ENCODE measurements at regions not wholly inside any gene's neighbourhood (a gene's known extent, or its start where the extent isn't known, plus 50 kb on each side); places are given as distances from the start of the nearest gene placed in this dataset.

DNA sequence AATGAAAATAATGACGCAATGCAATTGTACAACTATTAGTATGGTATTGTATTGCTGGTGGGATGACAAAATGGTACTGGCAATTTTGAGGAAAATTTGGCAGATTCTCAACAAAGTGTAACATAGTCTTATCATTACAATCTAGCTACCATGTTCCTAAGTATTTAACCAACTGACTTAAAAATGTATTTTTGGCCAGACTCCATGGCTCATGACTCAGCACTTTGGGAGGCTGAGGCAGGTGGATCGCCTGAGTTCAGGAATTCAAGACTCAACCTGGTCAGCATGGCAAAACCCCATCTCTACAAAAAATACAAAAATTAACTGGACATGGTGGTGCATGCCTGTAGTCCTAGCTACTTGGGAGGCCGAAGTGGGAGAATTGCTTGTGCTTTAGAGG, 1409.5 kb downstream of the AACS start:
- no peaks in the 10 kb centered on the region for H3K27me3 Mint-ChIP-seq (ENCODE audit: insufficient read depth, low read depth)
- Histone ChIP-seq H3K4me1 (no peaks in the 10 kb centered on the region), H3K4me3 (no peak overlapping the region), H3K27ac (no peak overlapping the region), H4K20me1 (ENCODE audit: low read depth) (no peaks in the 10 kb centered on the region), H3K9ac (no peak overlapping the region), H3F3A (ENCODE audit: low read depth) (no peaks in the 10 kb centered on the region), H3K9me3 (ENCODE audit: low read depth) (no peaks in the 10 kb centered on the region), H2AFZ (replicated peaks) (no peak overlapping the region), H3K4me2 (no peak overlapping the region), H3K36me3 (no peaks in the 10 kb centered on the region), H3K79me2 (ENCODE audit: low read depth) (no peaks in the 10 kb centered on the region), H3K27me3 (no peaks in the 10 kb centered on the region)
- no peaks in the 10 kb centered on the region for H3K36me3 Mint-ChIP-seq
- H3K4me1 Mint-ChIP-seq: no peaks in the 10 kb centered on the region
- peaks cover 18% of the 10 kb centered on the region for H3K9me3 Mint-ChIP-seq
- TF ChIP-seq EZH2 (IDR thresholded peaks at IDR 0.05) (no peak), EZH2phosphoT487 (IDR thresholded peaks at IDR 0.05) (no peak)
- TF ChIP-seq, protein P1, sequence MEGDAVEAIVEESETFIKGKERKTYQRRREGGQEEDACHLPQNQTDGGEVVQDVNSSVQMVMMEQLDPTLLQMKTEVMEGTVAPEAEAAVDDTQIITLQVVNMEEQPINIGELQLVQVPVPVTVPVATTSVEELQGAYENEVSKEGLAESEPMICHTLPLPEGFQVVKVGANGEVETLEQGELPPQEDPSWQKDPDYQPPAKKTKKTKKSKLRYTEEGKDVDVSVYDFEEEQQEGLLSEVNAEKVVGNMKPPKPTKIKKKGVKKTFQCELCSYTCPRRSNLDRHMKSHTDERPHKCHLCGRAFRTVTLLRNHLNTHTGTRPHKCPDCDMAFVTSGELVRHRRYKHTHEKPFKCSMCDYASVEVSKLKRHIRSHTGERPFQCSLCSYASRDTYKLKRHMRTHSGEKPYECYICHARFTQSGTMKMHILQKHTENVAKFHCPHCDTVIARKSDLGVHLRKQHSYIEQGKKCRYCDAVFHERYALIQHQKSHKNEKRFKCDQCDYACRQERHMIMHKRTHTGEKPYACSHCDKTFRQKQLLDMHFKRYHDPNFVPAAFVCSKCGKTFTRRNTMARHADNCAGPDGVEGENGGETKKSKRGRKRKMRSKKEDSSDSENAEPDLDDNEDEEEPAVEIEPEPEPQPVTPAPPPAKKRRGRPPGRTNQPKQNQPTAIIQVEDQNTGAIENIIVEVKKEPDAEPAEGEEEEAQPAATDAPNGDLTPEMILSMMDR (IDR thresholded peaks at IDR 0.05): no peak
- no peak for DNase-seq (ENCODE audit: low spot score)
- H3K27ac Mint-ChIP-seq: no peak overlapping the region
- no peak overlapping the region for H3K4me3 Mint-ChIP-seq

DNA sequence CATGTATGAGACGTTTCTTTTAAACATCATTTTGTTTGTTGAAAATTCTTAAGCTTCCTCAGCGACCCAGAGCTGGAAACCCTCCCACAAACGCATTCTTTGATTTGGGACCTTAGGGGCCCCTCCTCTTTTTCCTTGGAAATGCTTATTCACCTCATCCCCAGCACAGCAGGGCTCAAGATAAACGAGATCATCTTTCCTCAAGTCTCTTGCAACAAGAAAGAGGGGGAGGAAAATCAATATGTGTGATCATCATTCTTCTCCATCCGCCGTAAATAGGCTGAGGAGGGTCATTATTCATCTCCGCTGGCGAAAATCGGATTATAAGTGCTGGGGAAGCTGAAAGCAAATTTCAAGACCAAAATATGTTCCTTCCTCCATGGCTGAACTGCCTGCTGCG, 1415.2 kb downstream of the AACS start:
- Histone ChIP-seq H3K4me1 (peaks cover 5% of the 10 kb centered on the region), H3K4me2 (no peak overlapping the region), H4K20me1 (ENCODE audit: low read depth) (no peaks in the 10 kb centered on the region), H3K36me3 (no peaks in the 10 kb centered on the region), H3K4me3 (no peak overlapping the region), H3K79me2 (ENCODE audit: low read depth) (no peaks in the 10 kb centered on the region), H3K9me3 (ENCODE audit: low read depth) (no peaks in the 10 kb centered on the region), H3K27me3 (no peaks in the 10 kb centered on the region), H2AFZ (replicated peaks) (peak overlapping the region; percentile 73), H3K27ac (no peak overlapping the region), H3K9ac (no peak overlapping the region), H3F3A (ENCODE audit: low read depth) (peaks cover 7% of the 10 kb centered on the region)
- peak; percentile 14 for DNase-seq (ENCODE audit: low spot score)
- Mint-ChIP-seq H3K4me1 (peaks cover 19% of the 10 kb centered on the region), H3K36me3 (no peaks in the 10 kb centered on the region), H3K9me3 (peaks cover 7% of the 10 kb centered on the region), H3K4me3 (no peak overlapping the region), H3K27ac (peak overlapping the region; percentile 18), H3K27me3 (ENCODE audit: insufficient read depth, low read depth) (peaks cover 5% of the 10 kb centered on the region)
- TF ChIP-seq EZH2 (IDR thresholded peaks at IDR 0.05) (no peak), EZH2phosphoT487 (IDR thresholded peaks at IDR 0.05) (no peak)
- TF ChIP-seq, protein P1 (IDR thresholded peaks at IDR 0.05): no peak

DNA sequence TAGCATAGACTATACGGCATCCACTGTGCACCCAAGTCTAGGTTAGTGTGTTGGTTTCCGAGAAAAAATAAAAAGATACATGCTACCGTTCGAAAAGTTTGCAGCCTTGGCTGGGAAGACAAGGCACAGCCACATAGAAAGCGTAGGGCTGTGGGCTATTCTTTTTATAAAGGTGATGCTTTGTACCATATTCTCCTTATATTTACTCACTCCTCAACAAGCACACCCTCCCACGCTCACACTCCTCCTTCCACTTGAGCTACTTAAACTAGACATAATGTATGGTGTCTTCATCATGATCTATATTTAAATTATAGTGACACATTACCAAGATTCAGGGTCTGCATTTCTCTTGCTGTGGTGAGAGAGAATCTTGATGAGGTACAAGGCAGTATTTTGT, 1416.5 kb downstream of the AACS start:
- no peaks in the 10 kb centered on the region for H3K27me3 ChIP-seq
- peaks cover 5% of the 10 kb centered on the region for H3K27me3 Mint-ChIP-seq (ENCODE audit: insufficient read depth, low read depth)
- DNase-seq (ENCODE audit: low spot score): no peak
- H3K4me1 Mint-ChIP-seq: peaks cover 19% of the 10 kb centered on the region
- no peaks in the 10 kb centered on the region for H3K36me3 Mint-ChIP-seq
- no peak for TF ChIP-seq EZH2phosphoT487 (IDR thresholded peaks at IDR 0.05)
- no peak for TF ChIP-seq EZH2 (IDR thresholded peaks at IDR 0.05)
- TF ChIP-seq, protein P1 (IDR thresholded peaks at IDR 0.05): no peak
- H3K4me1 ChIP-seq: peaks cover 5% of the 10 kb centered on the region
- H3K4me2 ChIP-seq: no peak overlapping the region
- H3K36me3 ChIP-seq: no peaks in the 10 kb centered on the region
- no peak overlapping the region for H3K27ac ChIP-seq
- no peaks in the 10 kb centered on the region for H3K9me3 ChIP-seq (ENCODE audit: low read depth)
- H3K4me3 ChIP-seq: no peak overlapping the region
- peaks cover 7% of the 10 kb centered on the region for H3F3A ChIP-seq (ENCODE audit: low read depth)
- H3K79me2 ChIP-seq (ENCODE audit: low read depth): no peaks in the 10 kb centered on the region
- H3K9me3 Mint-ChIP-seq: peaks cover under 1% of the 10 kb centered on the region
- no peak overlapping the region for H2AFZ ChIP-seq (replicated peaks)
- no peak overlapping the region for H3K27ac Mint-ChIP-seq
- no peak overlapping the region for H3K4me3 Mint-ChIP-seq
- H3K9ac ChIP-seq: no peak overlapping the region
- no peaks in the 10 kb centered on the region for H4K20me1 ChIP-seq (ENCODE audit: low read depth)
